Skeletal muscle cell (primary cell): ENCODE measurements at regions not wholly inside any gene's neighbourhood (a gene's known extent, or its start where the extent isn't known, plus 50 kb on each side); places are given as distances from the start of the nearest gene placed in this dataset.
"Not testable (repeated sequence)": the region's sequence is repeated elsewhere in the genome, so short reads cannot be mapped to it uniquely, and the experiment has no call there.

Experiments
- DNase-seq: peaks from one replicate; pipeline ENCODE4 v3.0.0-alpha.2; 2010; ENCODE audit warnings: low read depth
- H3K4me3 ChIP-seq: 2 replicates; pipeline ENCODE4 v1.5.1; 2011; ENCODE audit warnings: low read depth, mild to moderate bottlenecking, control low read depth, low read length, moderate library complexity

GRCh38 chr4:128654465-128654864 is 155.0 kb upstream of the JADE1 start:
- H3K4me3 ChIP-seq: no peak overlapping the region
- DNase-seq: no peak

- H3K4me3 ChIP-seq: no peak overlapping the region
- DNase-seq: peak; percentile 64
Measured at GRCh38 chr4:128653527-128654444, 155.7 kb upstream of the JADE1 start.

- no peak for DNase-seq
- H3K4me3 ChIP-seq: no peak overlapping the region
Measured at GRCh38 chr4:128649575-128650205, 159.8 kb upstream of the JADE1 start.

GRCh38 chr4:128649161-128649560 is 160.3 kb upstream of the JADE1 start:
- no peak for DNase-seq
- H3K4me3 ChIP-seq: no peak overlapping the region

GRCh38 chr4:128648021-128648420 is 161.5 kb upstream of the JADE1 start:
- H3K4me3 ChIP-seq: no peak overlapping the region
- no peak for DNase-seq

GRCh38 chr4:128646893-128647292 is 162.6 kb upstream of the JADE1 start:
- DNase-seq, H3K4me3 ChIP-seq: not testable (repeated sequence)

- not testable (repeated sequence) for H3K4me3 ChIP-seq
Measured at GRCh38 chr4:128644693-128645654, 164.5 kb upstream of the JADE1 start.

GRCh38 chr4:128644107-128644506 is 165.4 kb upstream of the JADE1 start:
- H3K4me3 ChIP-seq, DNase-seq: not testable (repeated sequence)

More at GRCh38 chr4:128644693-128645654, 164.5 kb upstream of the JADE1 start:
- DNase-seq: not testable (repeated sequence)

- H3K4me3 ChIP-seq, DNase-seq: not testable (repeated sequence)
Measured at GRCh38 chr4:128641566-128641965, 167.9 kb upstream of the JADE1 start.

GRCh38 chr4:128639541-128640270 is 169.8 kb upstream of the JADE1 start:
- DNase-seq: no peak
- no peak overlapping the region for H3K4me3 ChIP-seq

- no peak for DNase-seq
- H3K4me3 ChIP-seq: no peak overlapping the region
Measured at GRCh38 chr4:128636906-128637305, 172.6 kb upstream of the JADE1 start.

GRCh38 chr4:128635955-128636560 is 173.4 kb upstream of the JADE1 start:
- H3K4me3 ChIP-seq: no peak overlapping the region
- DNase-seq: no peak

GRCh38 chr4:128635141-128635954 is 174.2 kb upstream of the JADE1 start:
- H3K4me3 ChIP-seq: no peak overlapping the region
- no peak for DNase-seq

- H3K4me3 ChIP-seq: no peak overlapping the region
- DNase-seq: no peak
Measured at GRCh38 chr4:128633067-128633466, 176.4 kb upstream of the JADE1 start.

GRCh38 chr4:128630871-128631270 is 178.6 kb upstream of the JADE1 start:
- DNase-seq: no peak
- H3K4me3 ChIP-seq: no peak overlapping the region

GRCh38 chr4:128623508-128624215 is 185.8 kb upstream of the JADE1 start:
- H3K4me3 ChIP-seq: no peak overlapping the region
- no peak for DNase-seq

- not testable (repeated sequence) for H3K4me3 ChIP-seq, DNase-seq
Measured at GRCh38 chr4:128620279-128620965, 189.1 kb upstream of the JADE1 start.
